ENCODE measurements at regions not wholly inside any gene's neighbourhood (a gene's known extent, or its start where the extent isn't known, plus 50 kb on each side); places are given as distances from the start of the nearest gene placed in this dataset.

GRCh38 chr2:217028128-217028527, 168.3 kb upstream of the TNP1 start:
- intact Hi-C loops (cut with micrococcal nuclease; ENCODE audit: unreplicated experiment): no loop called here
- DNase-seq (ENCODE audit: low spot score): no peak
- TF ChIP-seq CTCF (conservative IDR thresholded peaks at IDR 0.05; ENCODE audit: low read depth, low read length) (no peak), EZH2 (IDR thresholded peaks at IDR 0.05; ENCODE audit: borderline replicate concordance, low read depth, low read length, poor library complexity, severe bottlenecking) (no peak)
- CTCF ChIA-PET: no interaction called here
- no TSS peak for BruUV-seq (replicated peaks)
- H3K27me3 ChIP-seq (replicated peaks; ENCODE audit: insufficient read depth, low read depth, low read length, poor library complexity): peaks cover 28% of the 10 kb centered on the region
- POLR2A ChIA-PET (ENCODE audit: low non-redundant PET): no interaction called here
- H3K9me3 ChIP-seq (ENCODE audit: low read depth, low read length, poor library complexity, severe bottlenecking): no peaks in the 10 kb centered on the region
- H3K4me3 ChIP-seq (ENCODE audit: low read depth, low read length, poor library complexity, severe bottlenecking): no peak overlapping the region
- no peak overlapping the region for H3K27ac ChIP-seq (ENCODE audit: low read depth, low read length, poor library complexity, severe bottlenecking)
- no peaks in the 10 kb centered on the region for H3K36me3 ChIP-seq (ENCODE audit: insufficient read depth, low read length, poor library complexity, severe bottlenecking)
- no peaks in the 10 kb centered on the region for H3K4me1 ChIP-seq (ENCODE audit: insufficient read depth, low read length, poor library complexity, severe bottlenecking)

- no peak for DNase-seq (ENCODE audit: low spot score)
- Histone ChIP-seq H3K27me3 (replicated peaks; ENCODE audit: insufficient read depth, low read depth, low read length, poor library complexity) (peaks cover 26% of the 10 kb centered on the region), H3K9me3 (ENCODE audit: low read depth, low read length, poor library complexity, severe bottlenecking) (no peaks in the 10 kb centered on the region), H3K27ac (ENCODE audit: low read depth, low read length, poor library complexity, severe bottlenecking) (no peak overlapping the region), H3K4me1 (ENCODE audit: insufficient read depth, low read length, poor library complexity, severe bottlenecking) (no peaks in the 10 kb centered on the region), H3K4me3 (ENCODE audit: low read depth, low read length, poor library complexity, severe bottlenecking) (no peak overlapping the region), H3K36me3 (ENCODE audit: insufficient read depth, low read length, poor library complexity, severe bottlenecking) (no peaks in the 10 kb centered on the region)
- ChIA-PET CTCF (no interaction called here), POLR2A (ENCODE audit: low non-redundant PET) (interaction anchor here (0.7 kb wide), 1 partner anchor 551 kb away, joined by 3 read pairs; no protein-coding TSS in a partner anchor)
- no TSS peak for BruUV-seq (replicated peaks)
- intact Hi-C loops (cut with micrococcal nuclease; ENCODE audit: unreplicated experiment): no loop called here
- TF ChIP-seq CTCF (conservative IDR thresholded peaks at IDR 0.05; ENCODE audit: low read depth, low read length) (no peak), EZH2 (IDR thresholded peaks at IDR 0.05; ENCODE audit: borderline replicate concordance, low read depth, low read length, poor library complexity, severe bottlenecking) (no peak)
These were observed 167.6 kb upstream of the TNP1 start for GRCh38 chr2:217027414-217027813.

- no peaks in the 10 kb centered on the region for H3K36me3 ChIP-seq (ENCODE audit: insufficient read depth, low read length, poor library complexity, severe bottlenecking)
- no peaks in the 10 kb centered on the region for H3K9me3 ChIP-seq (ENCODE audit: low read depth, low read length, poor library complexity, severe bottlenecking)
- POLR2A ChIA-PET (ENCODE audit: low non-redundant PET): no interaction called here
- TF ChIP-seq CTCF (conservative IDR thresholded peaks at IDR 0.05; ENCODE audit: low read depth, low read length): no peak
- no peak for TF ChIP-seq EZH2 (IDR thresholded peaks at IDR 0.05; ENCODE audit: borderline replicate concordance, low read depth, low read length, poor library complexity, severe bottlenecking)
- intact Hi-C loops (cut with micrococcal nuclease; ENCODE audit: unreplicated experiment): no loop called here
- CTCF ChIA-PET: no interaction called here
- H3K27ac ChIP-seq (ENCODE audit: low read depth, low read length, poor library complexity, severe bottlenecking): no peak overlapping the region
- peaks cover 26% of the 10 kb centered on the region for H3K27me3 ChIP-seq (replicated peaks; ENCODE audit: insufficient read depth, low read depth, low read length, poor library complexity)
- H3K4me3 ChIP-seq (ENCODE audit: low read depth, low read length, poor library complexity, severe bottlenecking): no peak overlapping the region
- no peak for DNase-seq (ENCODE audit: low spot score)
- no TSS peak for BruUV-seq (replicated peaks)
- no peaks in the 10 kb centered on the region for H3K4me1 ChIP-seq (ENCODE audit: insufficient read depth, low read length, poor library complexity, severe bottlenecking)
These were observed 166.7 kb upstream of the TNP1 start for GRCh38 chr2:217026569-217026968.
